Hypothalamus (tissue), 51 donors: ENCODE measurements at regions not wholly inside any gene's neighbourhood (a gene's known extent, or its start where the extent isn't known, plus 50 kb on each side); places are given as distances from the start of the nearest gene placed in this dataset.
"Not testable (repeated sequence)": the region's sequence is repeated elsewhere in the genome, so short reads cannot be mapped to it uniquely, and the experiment has no call there.

Source experiments
- DNase-seq, 51 donors: peaks; one replicate each; lab custom pipeline; 2025; lab: John Stamatoyannopoulos, UW

GRCh38 chr6:71810880-71811279 is 75.5 kb upstream of the RIMS1 start:
- DNase-seq = no peak

- DNase-seq = no peak
These were observed 63.7 kb upstream of the RIMS1 start for GRCh38 chr6:71822625-71823024.

- DNase-seq = not testable (repeated sequence)
These were observed 54.1 kb upstream of the RIMS1 start for GRCh38 chr6:71832110-71832764.
